Activated T-helper 1 cell treated with anti-CD3 and anti-CD28 coated beads, Interleukin-2, amount 50 U/mL, for 16 hours (primary cell): ENCODE measurements at regions not wholly inside any gene's neighbourhood (a gene's known extent, or its start where the extent isn't known, plus 50 kb on each side); places are given as distances from the start of the nearest gene placed in this dataset.
"Not testable (repeated sequence)": the region's sequence is repeated elsewhere in the genome, so short reads cannot be mapped to it uniquely, and the experiment has no call there.

Source experiments
- DNase-seq, 2 donors: peaks; one replicate each; pipeline ENCODE4 v3.0.0-alpha.2; 2020; ENCODE audit warnings: low read depth in 1 of 2, low spot score in 1 of 2

DNA sequence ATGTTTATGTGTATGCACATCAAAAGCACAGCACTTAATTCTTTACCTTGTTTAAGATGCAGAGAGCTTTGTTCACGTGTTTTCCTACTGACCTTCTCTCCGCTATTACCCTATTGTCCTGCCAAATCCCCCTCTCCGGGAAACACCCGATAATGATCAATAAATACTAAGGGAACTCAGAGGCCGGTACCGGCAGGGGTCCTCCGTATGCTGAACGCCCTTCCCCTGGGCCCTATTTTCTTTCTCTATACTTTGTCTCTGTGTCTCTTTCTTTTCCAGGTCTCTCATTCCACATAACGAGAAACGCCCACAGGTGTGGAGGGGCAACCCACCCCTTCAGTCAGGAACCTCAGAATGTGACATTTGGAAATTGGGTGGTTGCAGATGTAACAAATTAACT, 160.1 kb downstream of the ADRA2C start:
- DNase-seq: not testable (repeated sequence)

DNA sequence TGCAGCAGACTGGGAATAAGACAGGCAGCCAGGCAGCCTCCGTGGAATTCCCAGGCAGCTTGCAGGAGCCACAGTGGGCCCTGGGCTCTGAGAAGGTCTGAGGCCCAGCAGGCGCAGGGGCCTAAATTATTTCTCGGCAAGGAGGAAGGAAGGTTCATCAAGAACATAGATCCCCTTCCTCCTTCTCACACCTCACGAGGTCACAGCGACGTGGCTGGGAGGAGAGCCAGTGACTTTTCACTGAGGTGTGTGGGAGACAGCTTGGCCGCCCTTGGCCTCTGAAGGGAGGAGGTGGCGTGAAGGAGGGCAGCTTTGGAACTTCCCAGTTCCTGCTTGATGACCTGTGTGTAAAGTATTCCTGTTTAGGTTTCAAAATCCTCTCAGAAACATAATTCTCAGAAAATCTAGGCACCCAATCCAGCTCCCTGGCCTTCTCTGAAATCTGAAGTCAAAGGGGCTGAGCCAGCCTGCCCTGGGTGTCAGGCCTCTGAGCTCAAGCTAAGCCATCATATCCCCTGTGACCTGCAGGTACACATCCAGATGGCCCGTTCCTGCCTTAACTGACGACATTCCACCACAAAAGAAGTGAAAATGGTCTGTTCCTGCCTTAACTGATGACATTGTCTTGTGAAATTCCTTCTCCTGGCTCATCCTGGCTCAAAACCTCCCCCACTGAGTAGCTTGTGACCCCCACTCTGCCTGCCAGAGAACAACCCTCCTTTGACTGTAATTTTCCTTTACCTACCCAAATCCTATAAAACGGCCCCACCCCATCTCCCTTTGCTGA, 161.0 kb downstream of the ADRA2C start:
- DNase-seq: not testable (repeated sequence)

DNA sequence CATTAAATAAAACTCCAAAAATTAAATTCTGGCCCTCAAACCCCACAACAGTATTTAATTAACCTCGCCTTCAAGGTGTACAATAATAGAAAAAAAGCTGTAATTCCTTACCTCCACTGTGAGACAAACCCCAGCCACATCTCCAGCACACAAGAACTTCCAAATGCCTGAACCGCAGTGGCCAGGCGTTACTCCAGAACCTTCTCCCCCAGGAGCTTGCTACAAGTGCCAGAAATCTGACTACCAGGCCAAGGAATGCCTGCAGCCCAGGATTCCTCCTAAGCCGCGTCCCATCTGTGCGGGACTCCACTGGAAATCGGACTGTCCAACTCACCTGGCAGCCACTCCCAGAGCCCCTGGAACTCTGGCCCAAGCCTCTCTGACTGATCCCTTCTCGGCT, 163.2 kb downstream of the ADRA2C start:
- DNase-seq: not testable (repeated sequence)

DNA sequence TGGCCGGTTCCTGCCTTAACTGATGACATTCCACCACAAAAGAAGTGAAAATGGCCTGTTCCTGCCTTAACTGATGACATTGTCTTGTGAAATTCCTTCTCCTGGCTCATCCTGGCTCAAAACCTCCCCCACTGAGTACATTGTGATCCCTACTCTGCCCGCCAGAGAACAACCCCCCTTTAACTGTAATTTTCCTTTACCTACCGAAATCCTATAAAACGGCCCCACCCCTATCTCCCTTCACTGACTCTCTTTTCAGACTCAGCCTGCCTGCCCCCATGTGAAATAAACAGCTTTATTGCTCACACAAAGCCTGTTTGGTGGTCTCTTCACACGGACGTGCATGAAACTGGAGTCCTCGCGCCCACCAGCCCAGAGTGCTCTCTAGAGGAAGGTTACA, 166.5 kb downstream of the ADRA2C start:
- DNase-seq: not testable (repeated sequence)

DNA sequence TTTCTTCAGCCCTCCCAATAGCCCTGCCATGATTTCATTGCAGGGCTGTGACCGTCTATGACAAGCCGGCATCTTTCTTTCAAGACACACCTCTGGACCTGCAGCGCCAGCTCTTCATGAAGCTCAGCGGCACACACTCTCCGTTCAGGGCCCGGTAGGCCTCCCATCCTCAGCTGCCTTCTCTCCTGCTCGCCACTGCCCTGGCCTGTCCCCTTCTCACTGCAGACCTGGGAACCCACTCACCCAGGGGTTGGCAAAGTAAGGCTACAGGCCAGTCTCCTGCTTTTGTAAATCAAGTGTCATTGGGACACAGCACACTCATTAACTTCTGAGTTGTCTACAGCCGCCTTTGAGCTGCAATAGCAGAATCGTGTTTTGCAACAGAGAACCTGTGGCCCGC, 169.2 kb downstream of the ADRA2C start:
- DNase-seq: not testable (repeated sequence)

DNA sequence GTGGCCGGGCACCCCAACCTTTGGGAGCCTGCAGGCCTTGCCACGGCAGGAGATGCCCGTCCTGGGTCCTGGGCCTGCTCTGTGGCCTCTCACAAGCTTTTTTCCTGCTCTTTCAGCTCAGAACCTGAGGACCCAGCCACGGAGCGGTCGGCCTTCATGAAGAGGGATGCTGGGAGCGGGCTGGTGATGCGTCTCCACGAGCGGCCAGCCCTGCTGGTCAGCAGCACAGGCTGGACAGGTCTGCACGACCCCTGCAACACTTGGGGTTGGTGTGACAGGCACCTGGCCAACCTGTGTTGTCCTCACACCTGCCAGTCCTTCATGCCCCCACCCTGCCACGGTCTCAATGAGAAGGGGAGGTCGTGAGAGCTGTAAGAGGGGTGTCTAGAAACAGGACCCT, 170.0 kb downstream of the ADRA2C start:
- DNase-seq: no peak

DNA sequence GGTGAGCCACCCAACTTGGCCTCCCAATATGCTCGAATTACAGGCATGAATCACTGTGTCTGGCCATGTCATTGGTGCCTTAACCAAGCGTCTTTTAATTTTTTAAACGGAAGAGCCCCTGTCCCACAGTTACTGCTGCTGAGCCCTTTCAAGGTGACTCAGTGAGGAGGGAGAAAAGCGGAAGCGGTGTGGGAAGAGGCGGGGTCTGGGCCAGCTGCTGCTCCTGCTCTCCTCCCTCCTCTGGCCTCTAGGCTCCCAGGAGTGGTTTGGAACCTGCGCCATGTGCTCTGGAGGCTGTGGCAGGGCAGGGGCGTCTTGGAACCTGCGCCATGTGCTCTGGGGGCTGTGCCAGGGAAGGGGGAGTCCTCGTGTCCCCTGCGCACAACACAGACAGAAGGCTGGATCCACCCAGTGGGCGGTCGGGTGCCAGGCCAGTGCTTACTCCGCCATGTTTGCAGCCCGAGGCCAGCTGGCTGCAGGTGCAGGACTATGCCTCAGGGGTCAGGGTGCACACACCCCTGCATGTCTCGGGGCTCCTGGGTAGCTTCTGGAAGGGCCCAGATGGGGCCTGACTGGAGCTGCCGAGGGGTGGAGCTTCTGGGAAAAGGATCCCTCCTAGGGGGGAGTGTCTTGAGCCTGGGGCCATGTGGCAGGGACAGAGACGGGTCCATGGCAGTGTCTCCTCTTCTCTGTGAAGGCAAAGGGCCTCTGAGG, 171.8 kb downstream of the ADRA2C start:
- DNase-seq: not testable (repeated sequence)

DNA sequence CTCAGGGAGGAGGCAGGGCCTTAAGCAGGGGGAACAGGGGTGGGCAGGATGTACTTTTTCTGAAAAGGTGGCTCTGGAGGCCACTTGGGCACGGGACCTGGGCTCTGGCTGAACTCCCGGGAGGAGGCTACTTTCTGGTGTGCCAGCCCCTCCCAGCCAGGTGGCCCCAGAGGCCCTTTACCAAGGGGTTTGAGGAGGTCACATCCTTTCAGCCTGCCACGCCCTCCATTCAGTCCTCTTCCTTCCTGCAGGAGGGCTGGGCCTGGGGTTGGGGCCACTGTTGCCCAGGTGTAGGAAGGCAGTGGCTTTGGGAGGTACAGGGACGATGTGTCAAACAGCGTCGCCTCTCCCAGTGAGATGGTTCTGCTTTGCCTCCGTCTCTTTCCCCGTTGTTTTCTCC, 172.5 kb downstream of the ADRA2C start:
- DNase-seq: not testable (repeated sequence)

DNA sequence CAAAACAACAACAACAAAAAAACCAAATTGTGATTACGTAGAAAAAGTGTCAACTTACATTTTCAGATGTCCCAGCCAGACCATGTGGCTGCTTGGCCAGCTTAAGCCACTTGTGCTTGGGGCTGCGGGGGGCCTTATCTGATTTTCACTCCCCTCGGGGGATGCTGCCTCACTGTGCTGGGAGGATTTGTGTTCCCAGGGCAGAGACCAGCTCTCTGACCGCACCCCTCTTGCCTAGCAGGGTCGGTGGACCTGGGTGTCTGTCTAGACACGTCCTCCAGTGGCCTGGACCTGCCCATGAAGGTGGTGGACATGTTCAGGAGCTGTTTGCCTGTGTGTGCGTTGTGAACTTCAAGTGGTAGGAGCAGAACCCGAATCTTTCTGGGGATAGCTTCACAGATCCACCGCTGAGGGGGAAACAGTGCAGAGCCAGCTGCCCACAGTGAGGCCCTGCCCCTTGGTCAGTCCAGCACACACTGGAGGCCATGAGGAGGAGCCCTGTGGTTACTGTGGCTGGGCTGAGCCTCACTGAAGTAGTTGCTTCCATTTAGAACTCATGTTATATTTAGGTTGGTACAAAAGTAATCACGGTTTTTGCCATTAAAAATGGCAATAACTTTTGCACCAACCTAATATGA, 173.9 kb downstream of the ADRA2C start:
- DNase-seq: not testable (repeated sequence)

DNA sequence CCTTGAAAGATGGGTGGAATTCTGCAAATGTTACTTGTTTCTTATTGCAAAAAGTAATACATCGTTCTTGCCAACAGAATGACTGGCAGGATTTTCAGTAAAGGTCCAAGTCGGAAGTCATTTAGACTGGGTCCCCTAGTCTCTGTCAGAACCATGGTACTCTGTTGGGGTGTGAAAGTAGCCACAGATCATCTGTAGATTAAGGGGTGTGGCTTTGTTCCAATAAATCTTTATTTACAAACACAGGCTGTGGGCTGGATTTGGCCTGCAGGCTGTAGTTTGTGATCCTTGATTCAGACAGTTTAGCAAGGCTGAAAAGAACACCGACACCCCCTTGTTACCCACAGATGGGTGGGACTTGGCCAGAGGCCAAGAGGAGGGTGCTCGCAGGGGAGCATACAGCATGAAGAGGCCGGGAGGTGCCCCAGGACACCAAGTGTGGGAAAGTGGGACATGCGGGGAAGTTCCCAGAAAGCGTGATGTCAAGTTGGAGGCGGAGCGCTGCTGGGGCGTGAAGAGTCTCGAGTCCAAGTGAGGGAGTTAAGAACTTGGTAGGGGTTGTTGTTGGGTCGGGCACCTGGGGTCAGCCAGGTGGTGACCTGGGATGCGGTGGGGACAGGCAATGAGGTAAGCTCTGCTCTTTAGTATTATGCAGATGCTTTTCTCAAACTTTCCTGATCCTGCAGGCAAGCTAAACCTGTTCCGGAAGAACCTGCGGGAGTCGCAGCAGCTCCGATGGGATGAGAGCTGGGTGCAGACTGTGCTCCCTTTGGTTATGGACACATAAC, 175.7 kb downstream of the ADRA2C start:
- DNase-seq: not testable (repeated sequence)

DNA sequence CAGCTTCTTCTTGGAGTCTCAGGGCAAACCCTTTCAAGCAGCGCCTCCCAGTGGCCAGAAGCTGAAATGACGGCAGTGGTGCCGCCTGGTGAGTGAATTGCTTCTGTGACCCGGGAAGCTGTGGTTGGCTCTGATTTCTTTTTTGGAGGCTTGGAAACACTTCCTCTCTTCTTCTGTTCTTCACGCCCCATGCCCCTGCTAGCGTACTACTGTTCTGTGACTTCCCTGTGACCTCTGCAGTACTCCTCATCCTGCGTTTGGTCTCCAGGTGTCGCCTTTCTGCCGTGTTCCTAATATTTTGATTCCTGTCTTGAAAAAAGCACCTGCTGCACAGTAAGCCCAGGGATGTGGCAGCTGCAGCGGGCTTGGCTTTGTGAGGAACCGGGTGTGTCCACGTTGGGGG, 176.4 kb downstream of the ADRA2C start:
- DNase-seq: peak in 1 of 2 donors; percentile 11

DNA sequence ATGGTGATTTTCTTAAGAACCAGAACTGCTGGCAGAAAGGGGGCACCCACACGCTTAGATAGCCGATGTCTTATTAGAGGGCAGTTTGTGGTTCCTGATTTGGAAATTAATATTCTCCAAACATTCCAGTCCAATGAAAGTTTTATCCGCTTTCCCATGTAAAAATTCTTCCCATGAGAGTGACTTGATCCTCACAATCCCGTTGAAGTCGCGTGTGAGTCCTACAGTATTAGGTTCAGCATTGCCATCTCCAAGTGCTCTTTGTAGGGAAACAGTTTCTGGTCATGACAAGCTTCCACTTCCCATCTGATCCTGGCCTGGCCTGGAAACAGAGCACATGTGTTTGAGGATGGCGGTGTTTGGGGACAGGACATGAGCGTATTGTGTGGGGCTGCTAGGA, 176.9 kb downstream of the ADRA2C start:
- not testable (repeated sequence) for DNase-seq

DNA sequence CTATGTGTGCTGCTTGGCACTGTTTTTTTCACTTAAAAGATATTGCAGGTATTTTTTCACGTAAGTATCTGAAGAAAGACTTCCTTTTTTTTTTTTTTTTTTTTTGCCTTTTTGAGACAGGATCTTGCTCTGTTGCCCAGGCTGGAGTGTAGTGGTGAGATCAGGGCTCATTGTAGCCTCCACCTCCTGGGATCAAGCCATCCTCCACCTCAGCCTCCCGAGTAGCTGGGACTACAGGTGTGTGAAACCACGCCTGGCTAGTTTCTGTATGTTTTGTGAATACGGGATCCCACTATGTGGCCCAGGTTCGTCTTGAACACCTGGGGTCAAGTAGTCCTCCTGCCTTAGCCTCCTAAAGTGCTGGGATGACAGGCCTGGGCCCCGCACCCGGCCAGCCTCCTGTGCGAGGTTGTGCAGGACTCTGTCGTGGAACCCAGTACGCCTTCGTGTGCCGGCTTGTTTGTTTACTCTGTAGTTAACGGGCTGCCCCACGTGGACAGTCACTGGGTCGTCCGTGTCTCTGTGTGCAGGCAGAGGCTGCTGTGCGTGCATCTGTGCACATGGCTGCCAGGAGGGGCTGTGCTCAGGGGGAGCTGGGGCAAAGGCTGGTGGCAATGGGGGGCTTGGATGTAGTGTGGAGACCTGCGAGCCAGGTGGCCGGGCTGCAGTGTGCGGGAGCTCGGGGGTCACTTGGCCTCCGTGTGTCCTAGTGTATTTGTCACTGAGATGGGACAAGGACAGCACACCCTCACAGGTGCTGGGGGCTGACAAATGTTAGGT, 179.5 kb downstream of the ADRA2C start:
- DNase-seq: no peak

DNA sequence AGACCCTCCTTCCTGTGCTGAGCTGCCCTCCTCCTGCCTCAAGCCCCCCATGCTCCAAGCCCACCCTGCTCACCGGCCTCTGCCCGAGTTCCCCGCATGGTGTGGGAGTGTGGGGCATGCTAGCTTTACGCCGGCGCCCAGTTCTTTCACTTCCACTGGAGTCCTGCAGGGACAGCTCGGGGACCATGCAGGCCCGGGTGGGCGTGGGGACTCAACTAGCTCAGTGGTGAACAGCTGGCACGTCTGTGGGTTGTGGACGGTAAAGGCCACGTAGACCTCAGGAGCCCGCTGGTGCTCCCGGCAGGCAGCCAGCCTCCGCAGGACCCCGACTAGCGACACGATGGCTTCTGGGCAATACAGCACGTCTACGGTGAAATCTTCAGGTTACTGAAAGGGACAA, 180.4 kb downstream of the ADRA2C start:
- not testable (repeated sequence) for DNase-seq

DNA sequence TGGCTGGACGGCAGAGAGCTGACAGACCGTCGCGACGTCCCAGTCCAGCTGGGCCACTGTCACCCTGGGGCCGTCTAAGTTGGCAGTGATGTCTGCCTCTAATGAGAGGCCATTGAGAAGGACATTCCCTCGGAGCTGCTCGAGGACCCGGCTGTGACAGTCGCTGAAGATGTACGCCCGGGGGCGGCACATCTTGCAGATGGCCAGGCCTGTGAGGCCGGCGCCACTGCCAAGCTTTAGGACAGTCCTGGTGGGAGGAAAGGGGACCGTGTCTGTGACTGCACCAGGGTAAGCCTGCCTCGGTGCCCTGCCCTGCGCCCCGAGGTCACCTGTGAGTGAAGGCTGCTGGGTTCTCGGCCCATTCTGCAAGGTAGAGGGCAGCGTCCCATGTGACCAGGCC, 181.6 kb downstream of the ADRA2C start:
- not testable (repeated sequence) for DNase-seq

DNA sequence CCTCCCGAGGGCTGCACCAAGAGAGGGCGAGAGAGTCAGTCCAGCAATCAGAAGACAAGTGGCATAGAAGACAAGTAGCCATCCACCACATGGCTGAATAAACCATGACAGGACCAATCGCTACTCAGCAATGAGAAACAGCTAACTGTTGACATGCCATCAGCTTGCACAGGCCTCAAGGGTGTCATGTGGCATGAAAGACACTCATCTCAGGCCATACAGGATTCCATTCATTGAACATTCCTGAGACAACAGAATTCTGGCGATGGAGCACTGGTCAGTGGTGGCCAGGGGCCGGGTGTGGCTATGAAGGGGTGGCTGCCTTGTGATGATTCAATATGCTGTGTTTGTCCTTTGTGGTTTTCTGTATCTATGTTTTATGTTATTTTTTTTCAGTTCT, 182.0 kb downstream of the ADRA2C start:
- DNase-seq: not testable (repeated sequence)

DNA sequence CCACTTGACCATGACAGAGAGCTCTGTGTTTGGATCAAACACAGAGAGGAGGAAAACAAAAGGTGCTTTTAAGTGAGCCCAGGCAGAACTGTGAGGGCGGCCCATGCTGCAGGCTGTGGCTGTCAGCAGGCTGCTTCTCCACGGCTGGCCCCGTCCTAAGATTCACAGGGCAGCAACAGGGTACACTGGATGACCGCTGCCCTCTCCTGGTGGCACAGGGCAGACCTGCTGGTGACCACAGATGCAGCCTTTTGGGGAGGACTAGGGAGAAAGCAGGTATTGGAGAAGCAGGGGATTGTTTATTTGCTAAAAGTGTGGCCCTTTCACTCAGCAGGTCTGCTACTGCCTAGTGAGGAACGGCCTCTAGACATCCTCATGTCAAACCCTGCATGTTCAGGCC, 183.7 kb downstream of the ADRA2C start:
- DNase-seq: not testable (repeated sequence)

DNA sequence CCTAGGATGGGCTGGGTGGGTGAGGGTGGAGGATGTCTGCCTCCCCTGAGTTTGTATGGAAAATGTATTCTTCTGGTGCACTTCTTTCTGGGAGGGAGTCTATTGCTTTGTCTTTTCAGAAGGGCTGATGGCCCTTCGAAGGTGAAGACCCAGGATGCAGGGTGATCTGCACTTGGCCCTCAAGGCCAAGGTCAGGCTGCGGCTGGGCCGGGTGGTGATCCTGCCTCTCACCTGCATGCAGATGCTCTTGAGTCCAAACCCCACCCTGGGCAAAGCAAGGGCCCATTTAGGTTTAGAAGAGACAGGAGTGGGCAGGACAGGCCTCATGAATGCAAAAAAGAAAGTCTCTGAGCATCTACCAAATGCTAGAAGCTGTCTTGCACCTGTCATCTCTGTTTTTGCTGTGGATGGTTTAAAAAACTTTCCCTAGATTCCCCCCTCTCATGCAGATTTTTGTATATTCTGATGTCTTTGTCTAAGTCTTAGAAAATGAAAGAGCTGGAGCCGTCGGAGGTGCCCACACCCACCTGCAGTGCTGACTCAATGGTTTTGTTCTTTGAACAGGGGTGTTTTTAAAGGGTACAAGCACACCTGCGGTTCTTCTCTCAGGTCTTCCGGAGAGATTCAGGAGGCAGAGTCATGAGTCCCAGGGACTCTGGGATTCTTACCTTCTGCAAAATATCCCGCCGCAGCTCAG, 186.4 kb downstream of the ADRA2C start:
- DNase-seq: not testable (repeated sequence)

DNA sequence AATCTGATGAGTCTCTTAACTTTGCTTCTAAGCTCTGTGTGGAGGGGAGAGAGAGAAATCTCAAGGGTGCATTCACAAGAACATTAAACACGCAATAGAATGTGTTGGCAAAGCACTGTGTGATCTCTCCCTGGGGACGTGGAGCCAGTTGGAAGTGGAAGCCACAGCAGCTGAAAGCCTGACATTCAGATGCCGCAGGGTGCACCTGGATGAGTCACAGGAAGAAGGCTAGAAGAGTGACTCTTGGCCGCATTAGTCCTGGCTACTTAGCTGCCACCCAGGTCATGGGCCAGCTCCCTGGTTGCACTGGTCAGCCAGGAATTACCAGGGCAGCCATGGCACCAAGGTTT, 186.9 kb downstream of the ADRA2C start:
- DNase-seq: not testable (repeated sequence)
